IMR-90 (cell line): ENCODE measurements at regions not wholly inside any gene's neighbourhood (a gene's known extent, or its start where the extent isn't known, plus 50 kb on each side); places are given as distances from the start of the nearest gene placed in this dataset.

Source experiments
- ATAC-seq: fragments of 200-7000 bp; cut with Tn5 transposase; 2 replicates; pipeline ENCODE4 v1.9.1; 2020; ENCODE audit warnings: low read depth, mild to moderate bottlenecking, moderate library complexity
- BruUV-seq: library from RNA; stranded (reverse); fragments of 400-500 nt; replicated peaks from 2 replicates; lab custom pipeline; 2021; lab: Mats Ljungman, UMichigan
- CTCF ChIA-PET: fragments of 300-600 bp; formaldehyde crosslinking; extraction: SDS; loops from one replicate; lab custom pipeline; 2021; ENCODE audit warnings: antibody characterized with exemption; lab: Yijun Ruan, JAX
- POLR2A ChIA-PET: fragments of 300-600 bp; sonication (Branson Sonifier 250); formaldehyde crosslinking; loops from one replicate; lab custom pipeline; 2022; ENCODE audit warnings: antibody characterized with exemption; ENCODE audit not compliant: unreplicated experiment; lab: Charles Lee
- DNase-seq: peaks from one replicate; pipeline ENCODE4 v3.0.0; 2013
- H2AFZ ChIP-seq: replicated peaks from 2 replicates; pipeline ENCODE3; 2013; ENCODE audit warnings: low read length, mild to moderate bottlenecking; ENCODE audit not compliant: poor library complexity
- H2AK5ac ChIP-seq: 2 replicates; pipeline ENCODE4 v1.6.1; 2013; ENCODE audit warnings: low read depth, low read length, inconsistent platforms
- H2AK9ac ChIP-seq: replicated peaks from 2 replicates; pipeline ENCODE3; 2013; ENCODE audit warnings: mild to moderate bottlenecking, low read depth, low read length, moderate library complexity; ENCODE audit not compliant: poor library complexity
- H2BK120ac ChIP-seq: 2 replicates; pipeline ENCODE4 v1.6.1; 2013; ENCODE audit warnings: low read depth, low read length, inconsistent platforms
- H2BK15ac ChIP-seq: 3 replicates; pipeline ENCODE4 v1.6.1; 2013; ENCODE audit warnings: low read depth, low read length, inconsistent platforms
- H2BK20ac ChIP-seq: 2 replicates; pipeline ENCODE4 v1.6.1; 2013; ENCODE audit warnings: low read depth, mild to moderate bottlenecking, inconsistent platforms, low read length, moderate library complexity
- H2BK5ac ChIP-seq: 2 replicates; pipeline ENCODE4 v1.6.1; 2013; ENCODE audit warnings: mild to moderate bottlenecking, low read depth, low read length, inconsistent platforms; ENCODE audit not compliant: poor library complexity, severe bottlenecking
- H3K14ac ChIP-seq: replicated peaks from 2 replicates; pipeline ENCODE4 v1.6.1; 2013; ENCODE audit warnings: low read depth, low read length, inconsistent platforms
- H3K18ac ChIP-seq: 2 replicates; pipeline ENCODE4 v1.6.1; 2013; ENCODE audit warnings: low read depth, low read length, control low read depth
- H3K23ac ChIP-seq: 2 replicates; pipeline ENCODE4 v1.6.1; 2013; ENCODE audit warnings: low read depth, low read length, inconsistent platforms
- H3K27ac ChIP-seq: 2 replicates; pipeline ENCODE4 v1.5.1; 2013; ENCODE audit warnings: mild to moderate bottlenecking, control low read depth, low read length; ENCODE audit not compliant: insufficient read depth
- H3K27me3 ChIP-seq: 2 replicates; pipeline ENCODE4 v1.6.1; 2013; ENCODE audit warnings: low read length; ENCODE audit not compliant: control insufficient read depth, insufficient read depth
- H3K36me3 ChIP-seq: 2 replicates; pipeline ENCODE4 v1.6.1; 2013; ENCODE audit warnings: low read length, mixed read lengths; ENCODE audit not compliant: control insufficient read depth, insufficient read depth
- H3K4ac ChIP-seq: 2 replicates; pipeline ENCODE4 v1.6.1; 2013; ENCODE audit warnings: low read depth, low read length, inconsistent platforms
- H3K4me1 ChIP-seq: 2 replicates; pipeline ENCODE4 v1.6.1; 2013; ENCODE audit warnings: low read length, mixed read lengths; ENCODE audit not compliant: control insufficient read depth, insufficient read depth
- H3K4me2 ChIP-seq: 2 replicates; pipeline ENCODE4 v1.6.1; 2013; ENCODE audit warnings: low read depth, mild to moderate bottlenecking, control low read depth, low read length, moderate library complexity
- H3K4me3 ChIP-seq: 2 replicates; pipeline ENCODE4 v1.5.1; 2013; ENCODE audit warnings: low read depth, mild to moderate bottlenecking, control low read depth, low read length, moderate library complexity; ENCODE audit not compliant: insufficient read depth
- H3K56ac ChIP-seq: 2 replicates; pipeline ENCODE4 v1.6.1; 2013; ENCODE audit warnings: low read length, inconsistent platforms; ENCODE audit not compliant: insufficient read depth; ENCODE audit errors: extremely low read depth
- H3K79me1 ChIP-seq, 2 experiments: 2 replicates each; pipeline ENCODE4 v1.6.1; 2013; ENCODE audit warnings: low read length in 2 of 2, inconsistent platforms in 1 of 2, low read depth in 1 of 2
- H3K9ac ChIP-seq: 2 replicates; pipeline ENCODE4 v1.6.1; 2013; ENCODE audit warnings: low read depth, low read length, control low read depth
- H3K9me1 ChIP-seq: 2 replicates; pipeline ENCODE4 v1.6.1; 2013; ENCODE audit warnings: low read length, inconsistent platforms; ENCODE audit not compliant: insufficient read depth
- H3K9me3 ChIP-seq: 2 replicates; pipeline ENCODE4 v1.6.1; 2013; ENCODE audit warnings: low read length; ENCODE audit not compliant: control insufficient read depth, insufficient read depth
- H4K20me1 ChIP-seq: 2 replicates; pipeline ENCODE4 v1.6.1; 2013; ENCODE audit warnings: low read length, inconsistent platforms; ENCODE audit not compliant: insufficient read depth
- H4K5ac ChIP-seq: 2 replicates; pipeline ENCODE4 v1.6.1; 2013; ENCODE audit warnings: mild to moderate bottlenecking, low read depth, low read length, control low read depth
- H4K8ac ChIP-seq, 2 experiments: 2 replicates each; pipeline ENCODE4 v1.6.1; 2013; ENCODE audit warnings: low read depth in 2 of 2, low read length in 2 of 2, control low read depth in 1 of 2, inconsistent platforms in 1 of 2
- H4K91ac ChIP-seq: 2 replicates; pipeline ENCODE4 v1.6.1; 2013; ENCODE audit warnings: low read depth, low read length, inconsistent platforms; ENCODE audit not compliant: insufficient read depth
- BHLHE40 ChIP-seq: fragments of 150-350 bp; IDR thresholded peaks from 2 replicates; pipeline ENCODE4 v1.6.1; 2016; ENCODE audit warnings: mild to moderate bottlenecking, low read depth, low read length
- MAFK ChIP-seq: IDR thresholded peaks from 2 replicates; pipeline ENCODE4 v1.6.1; 2012; ENCODE audit warnings: low read depth, low read length, improper control_type of control experiment
- NFE2L2 ChIP-seq: fragments of 150-350 bp; IDR thresholded peaks from 2 replicates; pipeline ENCODE4 v1.6.1; 2016; ENCODE audit warnings: low read depth, mild to moderate bottlenecking, low read length
- RAD21 ChIP-seq: IDR thresholded peaks from 2 replicates; pipeline ENCODE4 v1.6.1; 2012; ENCODE audit warnings: low read length, improper control_type of control experiment
- RFX5 ChIP-seq: IDR thresholded peaks from 2 replicates; pipeline ENCODE4 v1.8.0; 2012; ENCODE audit warnings: low read depth, mild to moderate bottlenecking, low read length, moderate library complexity
- WGBS, 2 experiments: methylation state at CpG; one replicate each; pipeline versions ENCODE4 v1.1.5 to v1.1.7; 2013; ENCODE audit warnings: missing lambda C conversion rate in 2 of 2; ENCODE audit not compliant: insufficient read length in 1 of 2; ENCODE audit errors: extremely low coverage in 2 of 2; 5-methylcytosine and 5-hydroxymethylcytosine counted together
- dilution Hi-C: fragments of 300-500 bp; cut with HindIII; formaldehyde crosslinking; loops from one replicate; pipeline ENCODE4 v1.14.3; 2018; ENCODE audit warnings: low sequenced_read_pairs; ENCODE audit not compliant: unreplicated experiment
- in situ Hi-C: fragments of 300-500 bp; cut with MboI; formaldehyde crosslinking; loops from 3 replicates; pipeline ENCODE4 v1.14.3; 2019; ENCODE audit warnings: low sequenced_read_pairs, inconsistent platforms, mixed read lengths
- intact Hi-C: fragments of 100-400 bp; cut with micrococcal nuclease; formaldehyde crosslinking; loops from 2 replicates; pipeline ENCODE4 v1.10.0; 2022

DNA sequence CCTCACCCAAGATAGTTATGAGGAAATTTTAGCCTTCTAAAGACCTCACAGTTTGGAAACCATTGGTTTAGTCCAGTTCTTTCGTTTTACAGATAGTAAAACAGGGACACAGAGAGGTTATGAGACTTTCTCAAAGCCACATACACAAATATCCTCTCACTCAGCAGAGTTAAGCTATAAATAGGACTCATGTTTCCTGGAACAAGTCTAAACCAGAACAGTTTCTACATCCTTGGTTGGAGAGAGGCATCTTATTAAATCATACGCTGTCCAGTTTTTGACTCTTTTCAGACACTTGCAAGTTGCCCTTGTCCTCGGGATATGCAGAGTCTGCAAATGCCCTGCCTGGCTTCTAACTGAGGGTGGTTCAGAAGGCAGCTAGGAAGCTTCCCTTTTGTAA lies 462.1 kb upstream of the DEPDC1 start:
- Histone ChIP-seq H2BK120ac (no peak overlapping the region), H2AK5ac (no peak overlapping the region), H4K91ac (no peak overlapping the region), H3K36me3 (no peaks in the 10 kb centered on the region), H3K4me2 (no peak overlapping the region), H3K18ac (no peak overlapping the region), H3K27ac (no peak overlapping the region), H2BK20ac (no peak overlapping the region), H4K5ac (no peak overlapping the region), H2BK15ac (no peak overlapping the region), H2AK9ac (no peak overlapping the region), H2AFZ (no peak overlapping the region), H3K23ac (no peak overlapping the region), H3K9me3 (peaks cover 2% of the 10 kb centered on the region; the same call in 1 of the 2 replicates), H3K79me1 (no peaks in the 10 kb centered on the region), H3K4me3 (no peak overlapping the region), H4K8ac (no peak overlapping the region), H2BK5ac (no peak overlapping the region), H3K14ac (no peak overlapping the region), H3K27me3 (no peaks in the 10 kb centered on the region), H4K20me1 (no peaks in the 10 kb centered on the region), H3K4me1 (no peaks in the 10 kb centered on the region), H3K4ac (no peak overlapping the region), H3K56ac (no peak overlapping the region), H3K9ac (no peak overlapping the region), H3K9me1 (no peaks in the 10 kb centered on the region)
- intact Hi-C loops, result no loop called here
- BruUV-seq, result no TSS peak
- DNase-seq, result no peak
- CTCF ChIA-PET, result no interaction called here
- dilution Hi-C loops, result no loop called here
- no peak for ATAC-seq
- TF ChIP-seq RFX5 (no peak), MAFK (no peak), NFE2L2 (no peak), BHLHE40 (no peak), RAD21 (no peak)
- in situ Hi-C loops, result no loop called here
- no CpG with 5 or more reads among the region's 3 CpGs for WGBS, 2 experiments
- POLR2A ChIA-PET, result no interaction called here
